HEK293 (cell line): ENCODE measurements at regions not wholly inside any gene's neighbourhood (a gene's known extent, or its start where the extent isn't known, plus 50 kb on each side); places are given as distances from the start of the nearest gene placed in this dataset.

Experiments
- CTCF ChIA-PET: fragments of 350-600 bp; formaldehyde crosslinking; extraction: SDS; loops from one replicate; lab custom pipeline; 2021; ENCODE audit warnings: antibody characterized with exemption; lab: Yijun Ruan, JAX
- POLR2A ChIA-PET: fragments of 300-600 bp; formaldehyde crosslinking; extraction: SDS; loops from one replicate; lab custom pipeline; 2020; ENCODE audit warnings: antibody characterized with exemption, inconsistent platforms; lab: Yijun Ruan, JAX
- H3K27ac ChIP-seq: fragments of 200-500 bp; sonication (Bioruptor generic); 2 replicates; pipeline ENCODE4 v1.5.1; 2014; ENCODE audit warnings: low read depth, low read length, control low read depth, inconsistent platforms; ENCODE audit errors: extremely low read depth
- H3K36me3 ChIP-seq, 2 experiments: fragments of 200-500 bp in 1 of 2; sonication (Bioruptor generic) in 1 of 2; 1 replicate in 1 of 2; 2 replicates in 1 of 2; pipeline ENCODE4 v1.5.1; 2014 to 2017; ENCODE audit warnings: inconsistent platforms in 2 of 2, low read length in 2 of 2; ENCODE audit not compliant: control insufficient read depth in 2 of 2, insufficient read depth in 1 of 2
- H3K4me1 ChIP-seq: fragments of 200-500 bp; sonication (Bioruptor generic); 2 replicates; pipeline ENCODE4 v1.5.1; 2014; ENCODE audit warnings: mild to moderate bottlenecking, low read length, inconsistent platforms; ENCODE audit not compliant: control insufficient read depth, insufficient read depth
- H3K4me3 ChIP-seq: 2 replicates; pipeline ENCODE4 v1.5.1; 2011; ENCODE audit warnings: low read depth, mild to moderate bottlenecking, control low read depth, low read length, moderate library complexity
- H3K9me3 ChIP-seq: fragments of 200-500 bp; sonication (Bioruptor generic); 2 replicates; pipeline ENCODE4 v1.5.1; 2014; ENCODE audit warnings: low read depth, low read length, inconsistent platforms; ENCODE audit not compliant: control insufficient read depth, insufficient read depth
- ELK4 ChIP-seq: IDR thresholded peaks from 2 replicates; pipeline ENCODE4 v1.6.1; 2011; ENCODE audit warnings: mild to moderate bottlenecking, low read depth, low read length, borderline replicate concordance
- GFI1B ChIP-seq: fragments of 450-650 bp; formaldehyde crosslinking; IDR thresholded peaks from 2 replicates; pipeline ENCODE4 v1.5.1; 2016; ENCODE audit warnings: missing biosample characterization, missing genetic modification characterization
- HIC1 ChIP-seq: fragments of 450-650 bp; formaldehyde crosslinking; IDR thresholded peaks from 2 replicates; pipeline ENCODE4 v1.5.1; 2016; ENCODE audit warnings: missing biosample characterization, missing genetic modification characterization
- TRIM28 ChIP-seq: IDR thresholded peaks from 2 replicates; pipeline ENCODE4 v1.6.1; 2011; ENCODE audit warnings: low read length, control low read depth, borderline replicate concordance
- TSHZ1 ChIP-seq: fragments of 450-650 bp; formaldehyde crosslinking; IDR thresholded peaks from 2 replicates; pipeline ENCODE4 v1.5.1; 2016; ENCODE audit warnings: missing biosample characterization, missing genetic modification characterization, borderline replicate concordance
- ZBTB17 ChIP-seq: fragments of 450-650 bp; formaldehyde crosslinking; IDR thresholded peaks from 2 replicates; pipeline ENCODE4 v1.5.1; 2016; ENCODE audit warnings: missing biosample characterization, missing genetic modification characterization
- ZBTB48 ChIP-seq: fragments of 450-650 bp; formaldehyde crosslinking; IDR thresholded peaks from 2 replicates; pipeline ENCODE4 v1.5.1; 2016; ENCODE audit warnings: missing biosample characterization, missing genetic modification characterization
- ZFP41 ChIP-seq: fragments of 450-650 bp; formaldehyde crosslinking; IDR thresholded peaks from 2 replicates; pipeline ENCODE4 v1.5.1; 2016; ENCODE audit warnings: missing biosample characterization, missing genetic modification characterization, borderline replicate concordance
- ZNF114 ChIP-seq: fragments of 450-650 bp; formaldehyde crosslinking; IDR thresholded peaks from 2 replicates; pipeline ENCODE4 v1.5.0; 2017; ENCODE audit warnings: missing biosample characterization, missing genetic modification characterization
- ZNF248 ChIP-seq: fragments of 450-650 bp; formaldehyde crosslinking; IDR thresholded peaks from 2 replicates; pipeline ENCODE4 v1.5.1; 2017; ENCODE audit warnings: missing biosample characterization, missing genetic modification characterization
- ZNF585B ChIP-seq: fragments of 450-650 bp; formaldehyde crosslinking; IDR thresholded peaks from 2 replicates; pipeline ENCODE4 v1.5.1; 2016; ENCODE audit warnings: missing biosample characterization, missing genetic modification characterization
- ZNF623 ChIP-seq: fragments of 450-650 bp; formaldehyde crosslinking; IDR thresholded peaks from 2 replicates; pipeline ENCODE4 v1.5.1; 2016; ENCODE audit warnings: missing biosample characterization, missing genetic modification characterization
- TF ChIP-seq, protein P1 (sequence below): fragments of 450-650 bp; formaldehyde crosslinking; IDR thresholded peaks from 2 replicates; pipeline ENCODE4 v1.5.1; 2016; ENCODE audit warnings: missing biosample characterization, missing genetic modification characterization
- TF ChIP-seq, protein P2 (sequence below): fragments of 450-650 bp; formaldehyde crosslinking; IDR thresholded peaks from 2 replicates; pipeline ENCODE4 v1.5.1; 2017; ENCODE audit warnings: missing biosample characterization, missing genetic modification characterization
- TF ChIP-seq, protein P3 (sequence below): fragments of 450-650 bp; formaldehyde crosslinking; IDR thresholded peaks from 2 replicates; pipeline ENCODE4 v1.5.1; 2016; ENCODE audit warnings: missing biosample characterization, missing genetic modification characterization
- TF ChIP-seq, protein P4 (sequence below): fragments of 450-650 bp; formaldehyde crosslinking; IDR thresholded peaks from 2 replicates; pipeline ENCODE4 v1.5.1; 2016; ENCODE audit warnings: missing biosample characterization, missing genetic modification characterization

DNA sequence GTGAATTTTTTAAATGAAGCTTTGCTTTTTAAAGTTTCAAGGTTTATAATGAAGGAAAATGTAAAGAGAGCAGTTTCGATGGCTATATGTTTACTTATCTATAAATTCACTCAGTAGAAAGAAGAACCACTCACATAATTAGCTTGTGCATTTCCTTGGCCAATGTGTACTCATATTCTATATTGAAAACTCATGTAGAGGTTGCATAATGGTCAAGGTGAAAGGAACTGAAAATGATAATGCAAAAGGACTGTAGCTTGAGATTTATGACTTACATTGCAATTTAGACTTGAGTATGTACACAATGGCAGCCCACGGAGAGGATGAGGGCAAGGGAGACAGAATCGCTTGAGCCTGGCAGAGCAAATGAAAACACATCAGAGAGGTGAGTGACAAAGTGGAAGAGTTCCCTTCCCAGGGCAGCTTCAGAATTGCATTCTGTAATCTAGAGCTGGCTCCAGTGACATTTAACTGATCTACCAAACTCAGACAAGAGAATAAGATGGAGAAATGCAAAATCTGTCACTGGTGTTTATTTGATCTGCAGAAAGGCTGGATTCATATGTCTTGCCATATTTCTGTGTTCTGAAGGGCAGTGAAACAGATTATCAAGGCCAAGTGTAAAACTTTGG lies 191.8 kb downstream of the TMEM200A start (continued):
- TF ChIP-seq ZNF114 (tag by site-specific recombination) = no peak
- no peak for TF ChIP-seq GFI1B (tag by site-specific recombination)
- no peak for TF ChIP-seq ZNF585B (tag by site-specific recombination)
- peak; percentile 53 for TF ChIP-seq ZBTB17 (tag by site-specific recombination)
- peak; percentile 44; the same call in 1 of the 2 replicates for TF ChIP-seq TRIM28
- TF ChIP-seq ZFP41 = no peak

DNA sequence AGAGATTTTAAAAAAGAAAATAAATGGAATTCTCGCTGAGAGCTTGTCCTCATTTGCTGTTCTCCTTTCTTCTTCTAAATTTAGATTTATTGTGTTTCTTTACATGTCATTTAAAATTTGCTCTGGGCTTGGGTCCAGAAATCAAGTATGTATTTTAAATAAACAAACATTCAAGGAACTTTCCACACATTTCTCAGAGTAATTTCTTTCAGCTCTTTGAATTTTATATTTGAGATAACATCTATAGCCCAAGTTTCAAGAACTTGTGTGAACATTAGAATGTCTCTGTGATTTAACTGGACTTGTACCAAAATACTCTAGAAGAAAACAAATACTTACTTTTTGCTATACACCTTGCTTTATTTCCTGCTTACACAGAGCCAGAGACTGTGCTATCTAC lies 192.3 kb downstream of the TMEM200A start:
- Histone ChIP-seq H3K27ac (peak overlapping the region; percentile 54; the same call in 1 of the 2 replicates), H3K4me1 (peaks cover 21% of the 10 kb centered on the region), H3K9me3 (no peaks in the 10 kb centered on the region), H3K4me3 (no peak overlapping the region), H3K36me3 (no peaks in the 10 kb centered on the region)
- ChIA-PET CTCF (interaction anchor here (1.2 kb wide), 1 partner anchor 106 kb away, joined by 3 read pairs; no protein-coding TSS in a partner anchor), POLR2A (no interaction called here)
- no peak for TF ChIP-seq ZNF248
- TF ChIP-seq, protein P1, sequence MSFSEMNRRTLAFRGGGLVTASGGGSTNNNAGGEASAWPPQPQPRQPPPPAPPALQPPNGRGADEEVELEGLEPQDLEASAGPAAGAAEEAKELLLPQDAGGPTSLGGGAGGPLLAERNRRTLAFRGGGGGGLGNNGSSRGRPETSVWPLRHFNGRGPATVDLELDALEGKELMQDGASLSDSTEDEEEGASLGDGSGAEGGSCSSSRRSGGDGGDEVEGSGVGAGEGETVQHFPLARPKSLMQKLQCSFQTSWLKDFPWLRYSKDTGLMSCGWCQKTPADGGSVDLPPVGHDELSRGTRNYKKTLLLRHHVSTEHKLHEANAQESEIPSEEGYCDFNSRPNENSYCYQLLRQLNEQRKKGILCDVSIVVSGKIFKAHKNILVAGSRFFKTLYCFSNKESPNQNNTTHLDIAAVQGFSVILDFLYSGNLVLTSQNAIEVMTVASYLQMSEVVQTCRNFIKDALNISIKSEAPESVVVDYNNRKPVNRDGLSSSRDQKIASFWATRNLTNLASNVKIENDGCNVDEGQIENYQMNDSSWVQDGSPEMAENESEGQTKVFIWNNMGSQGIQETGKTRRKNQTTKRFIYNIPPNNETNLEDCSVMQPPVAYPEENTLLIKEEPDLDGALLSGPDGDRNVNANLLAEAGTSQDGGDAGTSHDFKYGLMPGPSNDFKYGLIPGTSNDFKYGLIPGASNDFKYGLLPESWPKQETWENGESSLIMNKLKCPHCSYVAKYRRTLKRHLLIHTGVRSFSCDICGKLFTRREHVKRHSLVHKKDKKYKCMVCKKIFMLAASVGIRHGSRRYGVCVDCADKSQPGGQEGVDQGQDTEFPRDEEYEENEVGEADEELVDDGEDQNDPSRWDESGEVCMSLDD (tag by site-specific recombination) = no peak
- TF ChIP-seq, protein P2, sequence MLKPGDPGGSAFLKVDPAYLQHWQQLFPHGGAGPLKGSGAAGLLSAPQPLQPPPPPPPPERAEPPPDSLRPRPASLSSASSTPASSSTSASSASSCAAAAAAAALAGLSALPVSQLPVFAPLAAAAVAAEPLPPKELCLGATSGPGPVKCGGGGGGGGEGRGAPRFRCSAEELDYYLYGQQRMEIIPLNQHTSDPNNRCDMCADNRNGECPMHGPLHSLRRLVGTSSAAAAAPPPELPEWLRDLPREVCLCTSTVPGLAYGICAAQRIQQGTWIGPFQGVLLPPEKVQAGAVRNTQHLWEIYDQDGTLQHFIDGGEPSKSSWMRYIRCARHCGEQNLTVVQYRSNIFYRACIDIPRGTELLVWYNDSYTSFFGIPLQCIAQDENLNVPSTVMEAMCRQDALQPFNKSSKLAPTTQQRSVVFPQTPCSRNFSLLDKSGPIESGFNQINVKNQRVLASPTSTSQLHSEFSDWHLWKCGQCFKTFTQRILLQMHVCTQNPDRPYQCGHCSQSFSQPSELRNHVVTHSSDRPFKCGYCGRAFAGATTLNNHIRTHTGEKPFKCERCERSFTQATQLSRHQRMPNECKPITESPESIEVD (tag by site-specific recombination) = peak; percentile 31; the same call in 1 of the 2 replicates
- TF ChIP-seq ZBTB48 (tag by site-specific recombination) = no peak
- no peak for TF ChIP-seq HIC1 (tag by site-specific recombination)
- TF ChIP-seq, all 188 proteins: peak for 1

- Histone ChIP-seq H3K9me3 (no peaks in the 10 kb centered on the region), H3K4me3 (no peak overlapping the region), H3K4me1 (peaks cover 21% of the 10 kb centered on the region), H3K27ac (no peak overlapping the region), H3K36me3 (no peaks in the 10 kb centered on the region)
- TF ChIP-seq, protein P3, sequence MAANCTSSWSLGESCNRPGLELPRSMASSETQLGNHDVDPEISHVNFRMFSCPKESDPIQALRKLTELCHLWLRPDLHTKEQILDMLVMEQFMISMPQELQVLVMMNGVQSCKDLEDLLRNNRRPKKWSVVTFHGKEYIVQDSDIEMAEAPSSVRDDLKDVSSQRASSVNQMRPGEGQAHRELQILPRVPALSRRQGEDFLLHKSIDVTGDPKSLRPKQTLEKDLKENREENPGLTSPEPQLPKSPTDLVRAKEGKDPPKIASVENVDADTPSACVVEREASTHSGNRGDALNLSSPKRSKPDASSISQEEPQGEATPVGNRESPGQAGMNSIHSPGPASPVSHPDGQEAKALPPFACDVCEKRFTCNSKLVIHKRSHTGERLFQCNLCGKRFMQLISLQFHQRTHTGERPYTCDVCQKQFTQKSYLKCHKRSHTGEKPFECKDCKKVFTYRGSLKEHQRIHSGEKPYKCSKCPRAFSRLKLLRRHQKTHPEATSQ = no peak
- TF ChIP-seq TSHZ1 (tag by site-specific recombination) (no peak), ELK4 (no peak), ZNF623 (no peak)
- TF ChIP-seq, protein P4, sequence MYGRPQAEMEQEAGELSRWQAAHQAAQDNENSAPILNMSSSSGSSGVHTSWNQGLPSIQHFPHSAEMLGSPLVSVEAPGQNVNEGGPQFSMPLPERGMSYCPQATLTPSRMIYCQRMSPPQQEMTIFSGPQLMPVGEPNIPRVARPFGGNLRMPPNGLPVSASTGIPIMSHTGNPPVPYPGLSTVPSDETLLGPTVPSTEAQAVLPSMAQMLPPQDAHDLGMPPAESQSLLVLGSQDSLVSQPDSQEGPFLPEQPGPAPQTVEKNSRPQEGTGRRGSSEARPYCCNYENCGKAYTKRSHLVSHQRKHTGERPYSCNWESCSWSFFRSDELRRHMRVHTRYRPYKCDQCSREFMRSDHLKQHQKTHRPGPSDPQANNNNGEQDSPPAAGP (tag by site-specific recombination) = no peak
- CTCF ChIA-PET = no interaction called here
- POLR2A ChIA-PET = no interaction called here
Measured at GRCh38 chr6:130559166-130559565, 193.3 kb downstream of the TMEM200A start.
